ENCODE measurements at regions not wholly inside any gene's neighbourhood (a gene's known extent, or its start where the extent isn't known, plus 50 kb on each side); places are given as distances from the start of the nearest gene placed in this dataset.
"Not testable (repeated sequence)": the region's sequence is repeated elsewhere in the genome, so short reads cannot be mapped to it uniquely, and the experiment has no call there.

GRCh38 chr7:25718596-25718995, 433.4 kb upstream of the NFE2L3 start:
- ATAC-seq (no peak), DNase-seq (no peak)

- ATAC-seq, result no peak
- no peak for DNase-seq
Measured at GRCh38 chr7:25719190-25719896, 432.7 kb upstream of the NFE2L3 start.

DNA sequence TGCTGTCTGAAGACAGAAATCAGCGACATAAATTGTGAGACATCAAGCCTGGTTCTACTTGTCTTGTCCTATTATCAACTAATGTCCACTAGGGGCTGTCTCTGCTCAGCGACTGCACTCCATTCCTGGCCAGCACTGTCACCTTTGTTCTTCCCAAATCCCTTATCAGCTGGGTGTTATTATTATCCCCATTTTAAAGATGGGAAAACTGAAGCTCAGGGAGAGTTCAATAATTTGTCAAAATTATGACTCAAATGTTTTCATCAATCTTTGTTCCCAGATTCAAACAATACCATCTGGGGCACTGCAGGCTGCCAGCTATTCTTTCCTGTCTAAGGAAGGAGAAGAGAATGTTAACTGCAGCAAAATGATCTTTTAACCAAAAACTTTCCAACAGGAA, 431.6 kb upstream of the NFE2L3 start:
- DNase-seq (no peak), ATAC-seq (no peak)

GRCh38 chr7:25722856-25723255, 429.1 kb upstream of the NFE2L3 start:
- ATAC-seq, result no peak
- no peak for DNase-seq

DNA sequence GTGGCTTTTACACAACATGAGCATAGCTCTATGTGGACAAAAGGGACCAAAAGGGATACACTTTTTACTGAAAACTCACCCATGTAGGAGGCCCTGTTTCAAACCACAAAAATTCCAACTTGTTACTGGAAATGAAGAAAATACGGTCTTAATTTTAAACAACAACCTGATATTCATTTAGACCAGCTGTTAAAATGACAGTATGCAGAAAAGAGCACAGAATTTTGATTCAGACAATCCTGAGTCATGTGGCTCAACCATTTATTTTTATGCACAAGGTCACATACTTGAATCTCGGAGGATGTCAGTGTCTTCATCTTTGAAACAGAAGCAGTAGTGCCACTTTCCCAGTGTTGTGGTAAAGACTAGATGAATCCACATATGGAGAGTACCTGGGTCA, 426.5 kb upstream of the NFE2L3 start:
- ATAC-seq (no peak), DNase-seq (no peak)

- ATAC-seq (no peak), DNase-seq (no peak)
Measured at GRCh38 chr7:25726170-25726780, 425.7 kb upstream of the NFE2L3 start.

- ATAC-seq (no peak), DNase-seq (no peak)
Measured at GRCh38 chr7:25726781-25727311, 425.2 kb upstream of the NFE2L3 start.

GRCh38 chr7:25727446-25727845, 424.6 kb upstream of the NFE2L3 start:
- DNase-seq (no peak), ATAC-seq (no peak)

DNA sequence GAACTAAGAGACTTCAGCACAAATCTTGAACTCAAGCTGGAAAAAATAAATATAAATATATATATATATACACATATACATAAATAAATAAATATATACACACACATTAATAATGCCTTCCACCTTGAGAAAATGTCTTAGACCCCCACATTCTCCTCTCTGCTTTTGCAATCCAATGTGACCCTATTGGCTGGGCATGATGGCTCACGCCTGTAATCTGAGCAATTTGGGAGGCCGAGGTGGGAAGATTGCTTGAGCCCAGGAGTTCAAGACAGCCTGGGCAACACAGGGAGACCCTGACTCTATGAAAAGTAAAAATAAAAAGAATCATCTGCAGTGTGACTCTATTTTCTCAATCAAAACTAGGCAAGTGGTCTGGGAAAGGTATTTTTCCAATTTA, 424.1 kb upstream of the NFE2L3 start:
- ATAC-seq (no peak), DNase-seq (no peak)

GRCh38 chr7:25731068-25731845, 420.7 kb upstream of the NFE2L3 start:
- DNase-seq (no peak), ATAC-seq (no peak)

DNA sequence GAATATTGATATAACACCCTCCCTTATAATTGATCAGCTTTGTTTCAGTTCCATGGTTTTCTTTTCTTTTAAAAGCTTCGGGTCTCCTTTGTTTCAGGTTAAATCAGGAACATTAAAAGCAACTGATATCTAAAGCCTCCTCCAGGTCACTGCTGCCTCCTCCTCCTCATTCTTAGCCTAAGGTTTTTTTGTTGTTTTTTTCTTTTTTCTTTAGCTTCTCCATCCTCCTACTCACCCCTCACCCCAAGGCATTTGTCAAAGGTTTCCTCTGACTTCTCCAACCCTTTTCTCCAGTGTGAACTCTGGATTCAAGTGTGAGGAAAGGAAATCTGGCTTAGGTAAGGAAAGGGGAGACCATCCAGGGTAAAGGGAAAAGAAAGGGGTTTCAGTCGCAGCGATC, 420.2 kb upstream of the NFE2L3 start:
- DNase-seq (no peak), ATAC-seq (no peak)

GRCh38 chr7:25732766-25733217, 419.2 kb upstream of the NFE2L3 start:
- DNase-seq, result no peak
- ATAC-seq, result no peak

- DNase-seq (no peak), ATAC-seq (no peak)
Measured at GRCh38 chr7:25735674-25736242, 416.2 kb upstream of the NFE2L3 start.

DNA sequence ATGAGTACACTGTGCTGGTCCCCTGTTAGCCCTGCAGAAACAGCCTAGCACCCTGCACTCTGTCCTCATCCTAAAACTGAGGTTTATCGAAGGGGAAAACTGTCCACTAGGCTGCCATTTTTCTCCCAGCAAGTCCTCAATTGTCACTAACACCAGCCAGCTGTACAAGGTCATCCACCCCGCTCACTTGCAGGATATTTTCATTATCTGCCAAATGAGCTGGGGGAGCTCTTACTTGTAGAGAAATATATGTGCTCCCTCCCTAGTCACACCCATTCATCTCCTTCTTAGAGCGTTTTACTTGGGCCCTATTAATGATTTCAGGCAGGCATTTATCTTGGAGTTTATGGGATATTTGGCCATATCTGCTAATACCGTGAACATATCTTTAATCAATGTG, 413.5 kb upstream of the NFE2L3 start:
- ATAC-seq, result no peak
- DNase-seq, result no peak

DNA sequence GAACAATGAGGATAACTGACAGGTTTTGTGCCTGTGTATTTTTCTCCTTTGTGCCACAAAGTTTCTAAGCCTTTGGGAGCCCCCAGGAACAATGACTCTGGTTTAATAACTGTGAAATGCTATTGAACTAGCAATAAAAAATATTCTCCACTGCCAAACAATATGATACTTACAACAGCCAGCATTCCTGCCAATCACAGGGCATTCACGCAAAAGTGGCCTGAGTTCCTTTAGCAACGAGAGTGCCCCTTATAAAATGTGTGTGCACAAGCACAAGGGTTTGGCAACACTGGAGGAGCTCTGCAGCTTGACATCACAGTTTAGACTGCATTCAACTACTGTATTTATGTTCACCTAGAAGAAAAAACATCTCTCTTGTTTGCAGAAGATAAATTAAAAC, 412.9 kb upstream of the NFE2L3 start:
- no peak for ATAC-seq
- DNase-seq, result no peak

DNA sequence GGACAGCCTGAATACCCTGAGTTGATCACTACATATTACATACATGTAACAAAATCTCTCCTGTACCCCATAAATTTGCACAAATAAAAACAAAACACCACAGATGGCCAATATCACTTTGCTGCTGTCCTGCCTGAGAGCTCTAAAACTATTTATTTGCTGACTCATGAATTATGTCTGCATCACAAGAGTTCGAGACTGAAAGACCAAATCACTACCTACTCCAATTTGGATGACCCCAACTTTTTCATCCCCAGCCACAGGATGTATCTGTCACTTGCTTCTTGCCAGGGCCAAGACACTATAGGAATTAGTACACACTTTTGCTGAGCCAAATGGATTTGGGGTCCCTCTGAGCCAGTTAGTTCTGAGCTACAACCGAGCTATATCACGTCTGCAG, 409.7 kb upstream of the NFE2L3 start:
- DNase-seq (no peak), ATAC-seq (no peak)

DNA sequence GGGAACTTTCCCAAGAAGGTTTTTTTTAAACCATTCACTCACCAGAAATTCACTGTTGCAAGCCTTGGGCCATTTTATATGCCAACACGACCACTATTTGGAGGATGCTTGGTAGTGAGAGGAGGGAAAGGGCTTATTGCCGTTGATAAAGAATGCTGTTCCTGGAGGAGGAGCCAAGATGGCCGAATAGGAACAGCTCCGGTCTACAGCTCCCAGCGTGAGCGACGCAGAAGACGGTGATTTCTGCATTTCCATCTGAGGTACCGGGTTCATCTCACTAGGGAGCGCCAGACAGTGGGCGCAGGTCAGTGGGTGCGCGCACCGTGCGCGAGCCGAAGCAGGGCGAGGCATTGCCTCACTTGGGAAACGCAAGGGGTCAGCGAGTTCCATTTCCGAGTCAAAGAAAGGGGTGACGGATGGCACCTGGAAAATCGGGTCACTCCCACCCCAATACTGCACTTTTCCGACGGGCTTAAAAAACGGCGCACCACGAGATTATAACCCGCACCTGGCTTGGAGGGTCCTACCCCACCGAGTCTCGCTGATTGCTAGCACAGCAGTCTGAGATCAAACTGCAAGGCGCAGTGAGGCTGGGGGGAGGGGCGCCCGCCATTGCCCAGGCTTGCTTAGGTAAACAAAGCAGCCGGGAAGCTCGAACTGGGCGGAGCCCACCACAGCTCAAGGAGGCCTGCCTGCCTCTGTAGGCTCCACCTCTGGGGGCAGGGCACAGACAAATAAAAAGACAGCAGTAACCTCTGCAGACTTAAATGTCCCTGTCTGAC, 408.1 kb upstream of the NFE2L3 start:
- DNase-seq, ATAC-seq: not testable (repeated sequence)

DNA sequence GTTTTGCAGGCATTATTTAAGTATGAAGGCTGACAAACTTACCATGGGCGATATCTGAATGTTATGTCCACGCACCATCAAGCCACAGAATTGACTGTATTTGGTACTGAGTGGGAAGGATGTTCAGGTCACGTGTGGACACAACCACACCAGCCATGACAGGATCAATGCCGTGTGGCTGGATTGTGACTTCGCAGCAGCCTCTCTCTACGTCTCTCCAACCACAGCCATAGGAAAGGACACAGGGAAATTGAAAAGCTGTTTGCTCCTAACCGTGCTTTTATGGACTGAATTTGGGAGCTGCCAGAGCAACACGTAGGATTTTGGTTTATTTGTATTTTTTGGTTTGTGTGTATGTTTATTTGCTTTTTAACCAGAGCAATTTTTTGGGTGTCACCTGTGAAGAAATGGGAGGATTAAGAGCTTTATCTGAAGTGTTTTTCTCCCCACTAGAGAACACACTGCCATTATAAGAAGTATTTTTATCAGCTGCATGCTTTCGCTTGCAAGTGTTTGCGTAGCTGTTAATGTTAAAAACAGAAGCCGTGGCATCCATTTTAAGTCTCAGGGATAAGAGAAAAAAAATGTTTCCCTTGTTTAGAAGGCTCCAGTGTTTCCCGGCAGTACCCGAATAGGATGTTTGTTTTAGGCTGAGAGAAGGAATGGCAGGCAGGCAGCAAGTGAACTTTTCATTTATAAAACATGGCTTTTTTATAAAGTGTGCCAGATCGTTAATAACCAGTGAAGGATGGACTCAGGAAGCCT, 401.1 kb upstream of the NFE2L3 start:
- no peak for DNase-seq
- ATAC-seq, result no peak

GRCh38 chr7:25752154-25752553, 399.8 kb upstream of the NFE2L3 start:
- no peak for ATAC-seq

GRCh38 chr7:25752967-25753791, 398.8 kb upstream of the NFE2L3 start:
- no peak for ATAC-seq
- no peak for DNase-seq

More at GRCh38 chr7:25752154-25752553, 399.8 kb upstream of the NFE2L3 start:
- no peak for DNase-seq
